Activated T-helper 17 cell treated with anti-CD3 and anti-CD28 coated beads, Interleukin-2, amount 50 U/mL, for 72 hours (primary cell): ENCODE measurements at regions not wholly inside any gene's neighbourhood (a gene's known extent, or its start where the extent isn't known, plus 50 kb on each side); places are given as distances from the start of the nearest gene placed in this dataset.
"Not testable (repeated sequence)": the region's sequence is repeated elsewhere in the genome, so short reads cannot be mapped to it uniquely, and the experiment has no call there.

ENCODE experiments used
- ATAC-seq: fragments of 150-1000 bp; cut with Tn5 transposase; replicated peaks from 2 replicates; pipeline ENCODE4 v1.10.0; 2021; ENCODE audit warnings: mild to moderate bottlenecking, moderate library complexity
- H3K27ac Mint-ChIP-seq: one replicate; pipeline ENCODE4 v1.8.0; 2022; ENCODE audit warnings: mixed read lengths
- H3K27me3 Mint-ChIP-seq: one replicate; pipeline ENCODE4 v1.8.0; 2022; ENCODE audit warnings: mixed read lengths
- H3K36me3 Mint-ChIP-seq: one replicate; pipeline ENCODE4 v1.8.0; 2022; ENCODE audit warnings: low read depth, mild to moderate bottlenecking, mixed read lengths
- H3K4me1 Mint-ChIP-seq: one replicate; pipeline ENCODE4 v1.8.0; 2022; ENCODE audit warnings: mixed read lengths
- H3K4me3 Mint-ChIP-seq: one replicate; pipeline ENCODE4 v1.8.0; 2022; ENCODE audit warnings: mild to moderate bottlenecking, mixed read lengths
- H3K9me3 Mint-ChIP-seq: one replicate; pipeline ENCODE4 v1.8.0; 2022; ENCODE audit warnings: mixed read lengths

DNA sequence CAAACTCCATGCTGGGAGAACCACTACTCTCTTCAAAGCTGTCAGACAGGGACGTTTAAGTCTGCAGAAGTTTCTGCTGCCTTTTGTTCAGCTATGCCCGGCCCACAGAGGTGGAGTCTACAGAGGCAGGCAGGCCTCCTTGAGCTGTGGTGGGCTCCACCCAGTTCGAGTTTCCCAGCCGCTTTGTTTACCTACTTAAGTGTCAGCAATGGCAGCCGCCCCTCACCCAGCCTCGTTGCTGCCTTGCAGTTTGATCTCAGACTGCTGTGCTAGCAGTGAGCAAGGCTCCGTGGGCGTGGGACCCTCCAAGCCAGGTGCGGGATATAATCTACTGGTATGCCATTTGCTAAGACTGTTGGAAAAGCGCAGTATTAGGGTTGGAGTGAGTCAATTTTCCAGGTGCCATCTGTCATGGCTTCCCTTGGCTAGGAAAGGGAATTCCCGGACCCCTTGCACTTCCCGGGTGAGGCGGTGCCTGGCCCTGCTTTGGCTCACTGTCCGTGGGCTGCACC lies 190.7 kb downstream of the TTC6 start:
- not testable (repeated sequence) for H3K27ac Mint-ChIP-seq, H3K27me3 Mint-ChIP-seq, H3K4me1 Mint-ChIP-seq, ATAC-seq, H3K36me3 Mint-ChIP-seq, H3K9me3 Mint-ChIP-seq, H3K4me3 Mint-ChIP-seq

DNA sequence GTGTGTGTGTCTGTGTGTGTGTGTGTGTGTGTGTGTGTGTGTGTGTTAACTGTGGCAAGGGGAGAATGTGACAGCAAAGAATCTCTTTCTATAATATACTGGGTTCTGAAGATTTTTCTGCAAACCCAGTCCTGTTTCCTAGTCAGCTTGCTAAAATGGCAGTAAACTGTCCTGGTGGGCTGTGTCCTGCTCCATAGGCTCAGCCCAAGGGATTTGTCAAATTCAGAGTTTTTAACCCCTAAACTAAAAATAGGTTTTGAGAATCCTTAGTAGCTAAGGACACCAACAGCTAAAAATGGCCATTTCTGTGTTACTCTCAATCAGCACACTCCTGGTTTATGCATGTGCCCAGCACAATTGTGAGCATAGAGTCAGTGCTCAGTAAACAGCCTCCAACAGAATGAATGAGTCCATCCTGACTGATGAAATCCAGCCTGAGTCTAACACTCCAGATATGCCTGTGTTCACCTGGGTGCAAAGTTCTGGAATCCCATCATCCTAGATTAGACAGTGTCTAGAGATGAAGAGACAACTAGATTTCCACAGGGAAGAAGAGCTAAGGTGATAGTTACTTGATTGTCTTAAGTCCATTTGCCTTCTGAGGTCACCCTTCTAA lies 192.6 kb downstream of the TTC6 start:
- Mint-ChIP-seq H3K27me3 (no peaks in the 10 kb centered on the region), H3K36me3 (no peaks in the 10 kb centered on the region), H3K4me3 (no peak overlapping the region), H3K27ac (no peak overlapping the region), H3K9me3 (peaks cover 10% of the 10 kb centered on the region), H3K4me1 (no peaks in the 10 kb centered on the region)
- no peak for ATAC-seq

DNA sequence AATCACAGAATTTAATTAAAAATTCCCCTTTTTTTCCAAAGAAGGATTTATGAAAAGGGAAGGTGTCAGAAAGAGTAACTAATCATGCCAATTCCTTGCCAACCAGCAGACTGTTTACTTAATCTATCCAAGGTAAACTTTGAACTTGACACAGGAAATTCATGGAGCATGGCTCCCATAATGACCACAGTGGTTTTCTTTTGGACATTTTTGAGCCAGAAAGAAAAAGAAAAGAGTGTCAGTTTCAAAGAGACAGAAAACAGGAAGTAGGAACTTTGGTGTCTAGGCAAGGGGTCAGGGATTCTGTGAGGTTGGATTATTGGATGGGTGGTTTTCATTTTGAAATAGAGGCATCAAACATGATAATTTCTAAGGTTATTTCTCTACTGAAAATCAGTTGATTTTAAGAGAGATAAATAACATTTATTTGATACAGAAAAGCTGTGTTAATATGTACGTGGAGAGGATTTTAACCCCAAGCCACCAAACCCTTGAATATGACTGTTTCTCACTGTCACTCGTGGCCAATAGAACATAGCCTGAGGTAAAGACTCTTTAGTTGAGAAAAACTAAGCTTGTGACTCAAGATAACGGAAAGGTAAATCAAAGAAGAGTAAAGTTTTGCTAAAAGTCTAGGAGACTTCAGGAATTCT lies 196.1 kb downstream of the TTC6 start:
- H3K36me3 Mint-ChIP-seq, result no peaks in the 10 kb centered on the region
- H3K4me3 Mint-ChIP-seq, result no peak overlapping the region
- no peak overlapping the region for H3K27ac Mint-ChIP-seq
- no peaks in the 10 kb centered on the region for H3K4me1 Mint-ChIP-seq
- ATAC-seq, result no peak
- no peaks in the 10 kb centered on the region for H3K9me3 Mint-ChIP-seq
- no peaks in the 10 kb centered on the region for H3K27me3 Mint-ChIP-seq

DNA sequence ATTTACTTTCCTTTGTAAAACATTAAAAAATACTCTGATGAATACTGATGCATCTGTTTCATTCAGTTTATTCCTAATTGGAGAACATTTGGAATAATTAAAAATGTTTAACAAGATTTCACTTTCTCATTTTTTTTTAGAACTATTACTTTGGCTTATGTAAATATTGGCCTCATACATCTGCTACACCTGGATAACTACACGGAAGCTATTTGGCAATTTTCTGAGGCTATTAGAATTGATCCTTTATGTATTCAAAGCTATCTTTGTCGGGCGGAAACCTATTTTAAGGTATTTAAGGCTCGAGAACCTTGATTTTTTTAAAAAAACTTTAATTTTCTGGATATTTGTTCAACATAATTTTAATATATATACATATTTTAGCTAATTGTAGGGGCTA lies 196.7 kb downstream of the TTC6 start:
- Mint-ChIP-seq H3K4me1 (no peaks in the 10 kb centered on the region), H3K9me3 (no peaks in the 10 kb centered on the region), H3K4me3 (no peak overlapping the region), H3K27me3 (no peaks in the 10 kb centered on the region), H3K27ac (no peak overlapping the region), H3K36me3 (no peaks in the 10 kb centered on the region)
- no peak for ATAC-seq

DNA sequence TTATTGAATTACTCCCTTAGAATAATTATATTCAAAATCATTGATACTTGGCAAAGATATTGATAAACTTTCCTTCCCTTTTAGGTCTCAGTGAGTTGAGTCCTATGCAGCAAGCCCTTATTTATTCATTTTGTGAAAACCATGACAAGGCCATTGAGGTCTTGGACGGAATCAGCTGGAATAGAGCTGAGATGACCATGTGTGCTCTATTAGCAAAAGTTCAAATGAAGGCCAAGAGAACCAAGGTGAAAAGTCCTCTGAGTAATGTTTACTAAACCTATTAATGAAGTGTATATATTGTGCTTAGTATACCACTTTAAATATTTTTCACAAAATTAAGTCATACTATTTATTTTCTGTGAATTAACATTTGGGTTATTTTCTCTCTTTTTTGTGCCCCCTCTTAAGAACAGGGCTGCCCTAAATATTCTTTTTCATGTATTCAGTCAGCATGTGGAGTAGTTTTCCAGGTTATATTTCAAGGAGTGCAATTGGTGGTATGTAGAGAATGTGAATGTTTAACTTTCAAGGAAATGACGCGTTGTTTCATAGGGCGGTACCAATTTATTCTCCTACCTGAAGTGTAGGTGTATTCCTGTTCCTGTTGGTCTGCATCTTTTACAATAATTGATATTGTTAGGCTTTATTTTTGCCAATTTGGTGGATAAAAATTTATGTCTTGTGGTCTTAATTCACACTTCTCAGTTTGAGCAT lies 201.4 kb downstream of the TTC6 start:
- Mint-ChIP-seq H3K9me3 (peaks cover 3% of the 10 kb centered on the region), H3K4me1 (no peaks in the 10 kb centered on the region), H3K36me3 (no peaks in the 10 kb centered on the region), H3K4me3 (no peak overlapping the region), H3K27ac (no peak overlapping the region), H3K27me3 (no peaks in the 10 kb centered on the region)
- ATAC-seq, result no peak

DNA sequence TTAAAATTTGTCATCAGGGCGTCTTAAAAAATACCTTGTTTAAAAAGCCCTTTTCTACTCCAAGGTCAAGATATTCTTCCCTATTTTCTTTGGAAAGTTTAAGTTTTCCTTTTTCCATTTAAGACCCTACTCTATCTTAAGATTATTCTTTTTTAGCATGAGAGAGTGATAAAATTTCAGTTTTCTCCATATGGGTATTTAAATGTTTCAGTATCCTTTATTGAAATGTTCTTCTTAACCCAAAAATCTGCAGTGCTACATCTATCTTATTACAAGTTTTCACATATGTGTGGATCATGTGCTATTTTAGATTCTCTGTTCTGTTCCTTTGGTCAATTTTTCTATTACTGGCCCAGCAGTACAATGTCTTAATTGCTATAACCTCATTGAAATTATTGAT lies 202.2 kb downstream of the TTC6 start:
- ATAC-seq, result no peak
- no peaks in the 10 kb centered on the region for H3K36me3 Mint-ChIP-seq
- H3K27me3 Mint-ChIP-seq, result no peaks in the 10 kb centered on the region
- H3K4me3 Mint-ChIP-seq, result no peak overlapping the region
- no peak overlapping the region for H3K27ac Mint-ChIP-seq
- no peaks in the 10 kb centered on the region for H3K4me1 Mint-ChIP-seq
- peaks cover 3% of the 10 kb centered on the region for H3K9me3 Mint-ChIP-seq

DNA sequence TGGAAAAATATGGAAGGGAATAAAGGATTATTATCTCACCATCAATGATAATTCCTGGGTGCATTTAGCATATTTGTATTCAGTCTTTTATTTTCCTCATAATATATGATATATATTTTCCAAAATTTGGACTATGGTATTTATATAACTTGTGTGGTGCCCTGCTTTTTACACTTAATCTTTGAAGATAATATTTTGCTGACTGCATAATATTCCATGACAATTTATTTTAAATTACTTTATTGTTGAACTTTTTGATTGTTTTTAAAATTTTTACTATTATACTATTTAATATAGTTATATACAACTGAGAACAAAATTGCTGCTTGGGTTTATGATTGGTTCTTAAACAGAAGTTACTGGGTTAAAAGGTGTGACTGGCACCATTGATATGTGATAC lies 212.3 kb downstream of the TTC6 start:
- ATAC-seq, result no peak
- Mint-ChIP-seq H3K27me3 (no peaks in the 10 kb centered on the region), H3K4me3 (no peak overlapping the region), H3K9me3 (peaks cover 3% of the 10 kb centered on the region), H3K36me3 (no peaks in the 10 kb centered on the region), H3K4me1 (no peaks in the 10 kb centered on the region), H3K27ac (no peak overlapping the region)

DNA sequence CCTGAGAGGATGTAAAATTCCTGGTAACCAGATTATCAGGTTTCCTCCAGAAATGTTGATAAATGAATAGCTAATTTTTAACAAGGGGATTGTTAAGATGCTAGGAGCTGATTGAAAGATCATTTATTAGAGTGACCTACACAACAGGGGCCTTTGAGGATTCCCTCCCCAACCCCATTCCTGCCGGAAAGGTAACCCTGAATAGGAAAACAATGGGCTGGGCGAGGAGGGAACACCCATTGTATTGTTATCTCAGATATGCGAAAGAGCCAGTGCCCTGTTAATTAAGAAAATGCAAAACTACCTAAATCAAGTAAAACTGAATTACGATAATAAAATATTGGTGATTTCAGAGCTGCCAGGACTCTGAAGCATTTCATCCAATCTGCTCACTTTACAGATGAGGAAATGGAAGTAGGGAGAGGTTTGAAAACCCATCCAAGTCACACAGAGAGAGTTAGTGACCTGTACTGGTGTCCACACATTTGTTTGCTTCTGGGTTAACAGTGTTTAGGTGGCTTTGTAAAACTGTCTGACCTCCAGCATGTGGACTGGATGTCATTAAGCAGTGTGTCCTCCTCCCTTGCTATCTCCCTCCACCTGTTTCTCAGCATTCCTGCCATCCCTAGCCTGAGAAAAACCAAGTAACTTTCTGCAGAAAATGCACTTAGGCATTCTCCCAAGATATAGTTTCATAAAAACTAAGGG lies 214.8 kb downstream of the TTC6 start:
- ATAC-seq, result no peak
- H3K36me3 Mint-ChIP-seq, result no peaks in the 10 kb centered on the region
- H3K27me3 Mint-ChIP-seq, result no peaks in the 10 kb centered on the region
- no peaks in the 10 kb centered on the region for H3K4me1 Mint-ChIP-seq
- no peak overlapping the region for H3K4me3 Mint-ChIP-seq
- no peak overlapping the region for H3K27ac Mint-ChIP-seq
- peaks cover 3% of the 10 kb centered on the region for H3K9me3 Mint-ChIP-seq

DNA sequence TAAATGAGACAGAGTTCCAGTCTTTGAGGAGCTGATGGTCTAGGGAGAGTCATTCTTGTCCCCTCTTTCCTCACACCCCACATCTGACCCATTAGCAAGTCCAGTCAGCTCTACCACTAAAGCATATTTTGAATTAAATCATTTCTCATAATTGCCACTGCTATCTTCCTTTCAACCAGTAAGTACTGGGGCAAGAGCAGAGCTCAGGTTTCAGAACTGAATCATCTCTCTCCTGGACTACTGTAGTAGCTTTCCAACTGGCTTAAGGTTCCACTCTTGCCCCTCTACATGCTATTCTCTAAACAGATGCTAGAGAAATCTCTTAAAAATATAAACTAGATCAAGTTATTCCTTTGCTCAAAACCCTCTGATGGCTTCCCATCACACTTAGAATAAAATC lies 218.3 kb downstream of the TTC6 start:
- ATAC-seq, result no peak
- Mint-ChIP-seq H3K4me3 (no peak overlapping the region), H3K36me3 (no peaks in the 10 kb centered on the region)

DNA sequence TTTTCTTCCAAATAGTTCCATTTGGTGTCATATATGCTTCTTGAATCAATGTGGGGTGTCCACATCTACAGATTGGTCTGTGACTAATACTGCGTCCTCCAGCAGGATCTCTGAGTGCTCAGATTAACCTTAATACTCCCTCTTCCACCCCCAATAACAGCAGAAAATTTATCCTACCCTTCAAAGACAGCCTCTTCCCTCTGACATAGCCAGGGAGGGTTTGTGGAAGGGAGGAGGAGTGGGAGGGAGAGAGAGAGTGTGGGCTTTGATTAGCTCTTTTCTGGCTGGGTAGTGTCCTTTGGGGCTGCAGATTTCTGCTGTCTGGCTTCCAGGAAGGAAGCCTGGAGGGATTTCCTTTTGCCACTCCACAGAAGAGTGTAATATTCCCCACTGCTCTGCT lies 220.7 kb downstream of the TTC6 start:
- Mint-ChIP-seq H3K4me1 (no peaks in the 10 kb centered on the region), H3K9me3 (no peaks in the 10 kb centered on the region), H3K4me3 (no peak overlapping the region), H3K27me3 (no peaks in the 10 kb centered on the region), H3K36me3 (no peaks in the 10 kb centered on the region), H3K27ac (no peak overlapping the region)
- ATAC-seq, result no peak

More for the DNA sequence above, 218.3 kb downstream of the TTC6 start:
- no peaks in the 10 kb centered on the region for H3K27me3 Mint-ChIP-seq
- no peaks in the 10 kb centered on the region for H3K4me1 Mint-ChIP-seq
- peaks cover 3% of the 10 kb centered on the region for H3K9me3 Mint-ChIP-seq
- no peak overlapping the region for H3K27ac Mint-ChIP-seq

DNA sequence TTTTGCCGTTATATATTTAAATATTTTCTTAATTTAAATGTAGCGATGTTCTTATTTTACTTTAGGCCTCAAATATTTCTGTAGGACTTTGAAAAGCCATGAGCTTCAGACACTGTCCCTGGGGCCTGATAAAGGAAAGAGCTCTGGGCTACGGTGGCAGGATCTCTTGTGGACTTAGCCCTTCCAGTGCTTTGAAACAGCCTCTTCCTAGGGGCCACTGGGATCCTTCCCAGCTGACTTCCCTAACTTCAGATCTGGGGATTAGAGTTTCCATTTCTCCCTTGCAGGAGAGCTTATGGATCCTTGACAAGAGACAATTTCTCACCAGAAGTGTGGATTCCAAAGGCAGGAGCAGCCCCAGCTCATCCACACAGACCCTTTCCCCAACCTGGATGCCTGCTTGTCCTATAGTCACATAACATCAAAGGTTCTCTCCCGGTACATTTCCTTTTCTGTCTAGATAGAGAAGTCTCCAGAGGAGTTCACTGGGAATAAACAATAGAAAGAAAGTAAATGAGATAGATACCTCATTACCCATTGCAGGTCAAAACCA lies 221.4 kb downstream of the TTC6 start:
- Mint-ChIP-seq H3K27ac (no peak overlapping the region), H3K27me3 (no peaks in the 10 kb centered on the region), H3K4me3 (no peak overlapping the region), H3K36me3 (no peaks in the 10 kb centered on the region), H3K9me3 (no peaks in the 10 kb centered on the region), H3K4me1 (no peaks in the 10 kb centered on the region)
- ATAC-seq, result no peak

DNA sequence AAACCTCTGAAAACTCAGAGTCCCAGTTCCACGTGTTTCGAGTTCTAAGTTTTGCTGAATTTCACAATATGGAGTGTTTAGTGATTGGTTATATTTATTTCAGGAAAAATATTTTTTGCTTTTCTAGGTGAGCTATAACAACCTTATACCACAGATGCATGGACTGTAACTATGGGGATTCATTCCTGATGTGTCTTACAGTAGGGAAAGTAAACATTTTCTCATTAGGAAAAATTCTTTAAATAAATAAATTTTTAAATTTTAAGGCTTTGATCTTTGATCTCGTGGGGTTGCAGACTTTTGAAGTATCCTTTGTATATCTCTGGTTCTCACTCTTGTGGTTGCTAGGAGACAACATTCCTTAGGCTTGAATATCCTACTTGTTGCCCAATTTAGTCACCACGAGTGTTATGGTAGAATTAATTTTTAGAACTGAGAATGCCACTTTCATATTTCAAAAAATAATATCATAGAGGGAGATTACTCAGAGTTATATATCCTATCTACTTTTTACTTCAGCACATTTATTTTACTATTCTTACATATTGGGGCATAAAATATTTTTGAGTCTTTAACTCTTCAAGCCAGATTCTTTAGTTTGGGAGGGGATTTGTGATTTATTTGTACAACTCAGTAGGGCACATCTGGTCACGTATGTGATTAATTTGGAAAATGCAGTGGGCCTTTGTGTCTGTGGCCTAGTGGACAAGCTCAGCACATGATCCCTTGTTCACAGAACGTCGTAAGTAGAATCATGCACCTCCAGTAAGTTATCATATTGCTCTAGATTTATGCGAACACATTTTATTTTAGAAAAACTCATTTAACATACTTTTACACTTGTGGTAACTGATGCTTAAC lies 224.0 kb downstream of the TTC6 start:
- Mint-ChIP-seq H3K27me3 (no peaks in the 10 kb centered on the region), H3K9me3 (no peaks in the 10 kb centered on the region), H3K27ac (no peak overlapping the region), H3K4me3 (no peak overlapping the region), H3K4me1 (no peaks in the 10 kb centered on the region), H3K36me3 (no peaks in the 10 kb centered on the region)
- ATAC-seq, result no peak

DNA sequence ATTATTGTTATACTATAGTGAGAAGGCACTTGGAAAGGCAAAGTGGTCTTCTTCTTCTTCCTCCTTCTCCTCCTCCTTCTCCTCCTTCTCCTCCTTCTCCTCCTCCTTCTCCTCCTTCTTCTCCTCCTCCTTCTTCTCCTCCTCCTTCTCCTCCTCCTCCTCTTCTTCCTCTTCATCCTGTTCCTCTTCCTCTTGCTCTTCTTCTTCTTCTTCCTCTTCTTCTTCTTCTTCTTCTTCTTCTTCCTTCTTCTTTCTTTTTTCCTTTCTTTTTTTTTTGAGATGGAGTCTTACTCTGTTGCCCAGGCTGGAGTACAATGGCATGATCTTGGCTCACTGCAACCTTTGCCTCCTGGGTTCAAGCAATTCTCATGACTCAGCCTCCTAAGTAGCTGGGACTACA lies 225.4 kb downstream of the TTC6 start:
- H3K27me3 Mint-ChIP-seq, H3K4me1 Mint-ChIP-seq, H3K4me3 Mint-ChIP-seq, ATAC-seq, H3K27ac Mint-ChIP-seq, H3K36me3 Mint-ChIP-seq, H3K9me3 Mint-ChIP-seq: not testable (repeated sequence)
